Neural cell (in vitro differentiated cells): ENCODE measurements at regions not wholly inside any gene's neighbourhood (a gene's known extent, or its start where the extent isn't known, plus 50 kb on each side); places are given as distances from the start of the nearest gene placed in this dataset.

Experiments
- H2AFZ ChIP-seq: fragments of 200-600, 300-800 bp; sonication (generic), shearing (Covaris generic); 2 replicates; pipeline ENCODE4 v1.6.0; 2014; ENCODE audit warnings: low read depth, mild to moderate bottlenecking, antibody characterized with exemption, low read length, moderate library complexity
- H3F3A ChIP-seq: fragments of 200-600 bp; shearing (Covaris generic); 2 replicates; pipeline ENCODE4 v1.6.1; 2016; ENCODE audit warnings: mild to moderate bottlenecking, moderate library complexity, mixed read lengths, antibody characterized with exemption, low read length; ENCODE audit not compliant: insufficient read depth, poor library complexity, severe bottlenecking
- H3K27ac ChIP-seq: fragments of 200-600, 300-800 bp; sonication (generic), shearing (Covaris generic); 2 replicates; pipeline ENCODE4 v1.5.1; 2014; ENCODE audit warnings: mild to moderate bottlenecking, low read length, moderate library complexity
- H3K27me3 ChIP-seq: fragments of 300-800, 200-600 bp; sonication (generic), shearing (Covaris generic); 2 replicates; pipeline ENCODE4 v1.6.0; 2014; ENCODE audit warnings: mild to moderate bottlenecking, low read depth, low read length, moderate library complexity; ENCODE audit not compliant: insufficient read depth
- H3K36me3 ChIP-seq: fragments of 300-800, 200-600 bp; sonication (generic), shearing (Covaris generic); 2 replicates; pipeline ENCODE4 v1.5.1; 2014; ENCODE audit warnings: mild to moderate bottlenecking, antibody characterized with exemption, low read length, moderate library complexity; ENCODE audit not compliant: insufficient read depth
- H3K4me2 ChIP-seq: fragments of 300-800, 200-600 bp; sonication (generic), shearing (Covaris generic); 2 replicates; pipeline ENCODE4 v1.6.0; 2014; ENCODE audit warnings: mild to moderate bottlenecking, low read length
- H3K4me3 ChIP-seq: fragments of 300-800, 200-600 bp; sonication (generic), shearing (Covaris generic); 2 replicates; pipeline ENCODE4 v1.5.1; 2014; ENCODE audit warnings: mild to moderate bottlenecking, low read length, moderate library complexity
- H3K79me2 ChIP-seq: fragments of 200-600 bp; shearing (Covaris generic); replicated peaks from 2 replicates; pipeline ENCODE4 v1.6.0; 2014; ENCODE audit warnings: mild to moderate bottlenecking, low read length, moderate library complexity; ENCODE audit not compliant: insufficient read depth
- H3K9ac ChIP-seq: fragments of 300-800, 200-600 bp; sonication (generic), shearing (Covaris generic); 2 replicates; pipeline ENCODE4 v1.6.1; 2016; ENCODE audit warnings: mild to moderate bottlenecking, low read length, mixed read lengths
- H3K9me2 ChIP-seq: fragments of 200-600 bp; shearing (Covaris generic); 2 replicates; pipeline ENCODE4 v1.6.1; 2016; ENCODE audit warnings: mild to moderate bottlenecking, low read length, mixed read lengths; ENCODE audit not compliant: insufficient read depth
- H3K9me3 ChIP-seq: fragments of 200-600, 300-800 bp; sonication (generic), shearing (Covaris generic); 2 replicates; pipeline ENCODE4 v1.6.1; 2016; ENCODE audit warnings: mild to moderate bottlenecking, mixed run types, low read length, moderate library complexity, mixed read lengths
- H4K20me1 ChIP-seq: fragments of 200-600 bp; shearing (Covaris generic); 2 replicates; pipeline ENCODE4 v1.6.1; 2016; ENCODE audit warnings: mild to moderate bottlenecking, mixed run types; ENCODE audit not compliant: insufficient read depth
- EP300 ChIP-seq: fragments of 450-650 bp; conservative IDR thresholded peaks from 2 replicates; pipeline ENCODE4 v1.6.1; 2014; ENCODE audit warnings: antibody characterized with exemption, mild to moderate bottlenecking, moderate library complexity; ENCODE audit not compliant: poor library complexity, severe bottlenecking
- EZH2 ChIP-seq: fragments of 200-600, 300-800 bp; shearing (Covaris generic), sonication (generic); IDR thresholded peaks from 2 replicates; pipeline ENCODE4 v1.6.1; 2014; ENCODE audit warnings: antibody characterized with exemption, low read length, borderline replicate concordance, mild to moderate bottlenecking; ENCODE audit not compliant: insufficient read depth, poor library complexity, severe bottlenecking
- MXI1 ChIP-seq: fragments of 450-650 bp; conservative IDR thresholded peaks from 2 replicates; pipeline ENCODE4 v1.6.1; 2014; ENCODE audit warnings: antibody characterized with exemption, mild to moderate bottlenecking; ENCODE audit not compliant: poor library complexity, severe bottlenecking
- POLR2AphosphoS5 ChIP-seq: IDR thresholded peaks from 2 replicates; pipeline ENCODE4 v1.6.1; 2012
- RAD21 ChIP-seq: fragments of 450-650 bp; conservative IDR thresholded peaks from 2 replicates; pipeline ENCODE4 v1.6.1; 2014; ENCODE audit warnings: antibody characterized with exemption, mild to moderate bottlenecking, moderate library complexity
- SMC3 ChIP-seq: fragments of 450-650 bp; conservative IDR thresholded peaks from 2 replicates; pipeline ENCODE4 v1.6.1; 2014; ENCODE audit warnings: antibody characterized with exemption, mild to moderate bottlenecking, moderate library complexity; ENCODE audit not compliant: poor library complexity
- TAF1 ChIP-seq: IDR thresholded peaks from 2 replicates; pipeline ENCODE4 v1.6.1; 2012; ENCODE audit warnings: low read depth
- TF ChIP-seq, protein P1 (sequence below): fragments of 450-650 bp; IDR thresholded peaks from 2 replicates; pipeline ENCODE4 v1.5.1; 2014; ENCODE audit warnings: antibody characterized with exemption, mild to moderate bottlenecking, moderate library complexity; ENCODE audit not compliant: poor library complexity, severe bottlenecking
- TF ChIP-seq, protein P2 (sequence below): IDR thresholded peaks from 2 replicates; pipeline ENCODE4 v1.6.1; 2012; ENCODE audit warnings: borderline replicate concordance

DNA sequence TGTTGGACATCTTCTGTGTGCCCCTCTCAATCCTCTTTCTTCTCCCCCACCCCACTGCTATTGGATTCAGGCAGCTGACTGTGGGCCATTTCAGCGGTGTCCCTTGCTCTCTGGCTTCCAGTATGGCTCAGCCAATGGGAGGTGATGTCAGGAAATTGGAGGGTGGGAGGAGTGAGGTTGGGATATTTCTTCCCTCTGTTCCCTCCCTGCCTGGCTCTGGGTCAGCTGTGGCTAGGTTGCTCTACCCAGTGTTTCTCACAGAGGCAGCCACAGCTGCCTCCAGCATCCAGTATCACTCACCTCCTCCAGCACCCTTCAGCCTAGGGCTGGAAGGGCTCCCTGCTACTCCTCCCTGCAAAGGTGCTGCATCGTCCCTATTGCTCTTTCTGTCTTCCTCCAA is 423.5 kb downstream of the MIAT start:
- Histone ChIP-seq H3K4me3 (no peak overlapping the region), H2AFZ (no peak overlapping the region), H3K79me2 (no peaks in the 10 kb centered on the region), H3K27ac (no peak overlapping the region), H3K9ac (no peak overlapping the region), H3K9me3 (no peaks in the 10 kb centered on the region), H3K9me2 (no peaks in the 10 kb centered on the region), H3K4me2 (no peak overlapping the region), H4K20me1 (no peaks in the 10 kb centered on the region), H3K36me3 (no peaks in the 10 kb centered on the region), H3F3A (no peaks in the 10 kb centered on the region), H3K27me3 (no peaks in the 10 kb centered on the region)
- TF ChIP-seq TAF1 (no peak), RAD21 (no peak), POLR2AphosphoS5 (no peak), SMC3 (no peak), EP300 (no peak), MXI1 (no peak), EZH2 (no peak)
- TF ChIP-seq, protein P1, sequence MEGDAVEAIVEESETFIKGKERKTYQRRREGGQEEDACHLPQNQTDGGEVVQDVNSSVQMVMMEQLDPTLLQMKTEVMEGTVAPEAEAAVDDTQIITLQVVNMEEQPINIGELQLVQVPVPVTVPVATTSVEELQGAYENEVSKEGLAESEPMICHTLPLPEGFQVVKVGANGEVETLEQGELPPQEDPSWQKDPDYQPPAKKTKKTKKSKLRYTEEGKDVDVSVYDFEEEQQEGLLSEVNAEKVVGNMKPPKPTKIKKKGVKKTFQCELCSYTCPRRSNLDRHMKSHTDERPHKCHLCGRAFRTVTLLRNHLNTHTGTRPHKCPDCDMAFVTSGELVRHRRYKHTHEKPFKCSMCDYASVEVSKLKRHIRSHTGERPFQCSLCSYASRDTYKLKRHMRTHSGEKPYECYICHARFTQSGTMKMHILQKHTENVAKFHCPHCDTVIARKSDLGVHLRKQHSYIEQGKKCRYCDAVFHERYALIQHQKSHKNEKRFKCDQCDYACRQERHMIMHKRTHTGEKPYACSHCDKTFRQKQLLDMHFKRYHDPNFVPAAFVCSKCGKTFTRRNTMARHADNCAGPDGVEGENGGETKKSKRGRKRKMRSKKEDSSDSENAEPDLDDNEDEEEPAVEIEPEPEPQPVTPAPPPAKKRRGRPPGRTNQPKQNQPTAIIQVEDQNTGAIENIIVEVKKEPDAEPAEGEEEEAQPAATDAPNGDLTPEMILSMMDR, result no peak
- TF ChIP-seq, protein P2, sequence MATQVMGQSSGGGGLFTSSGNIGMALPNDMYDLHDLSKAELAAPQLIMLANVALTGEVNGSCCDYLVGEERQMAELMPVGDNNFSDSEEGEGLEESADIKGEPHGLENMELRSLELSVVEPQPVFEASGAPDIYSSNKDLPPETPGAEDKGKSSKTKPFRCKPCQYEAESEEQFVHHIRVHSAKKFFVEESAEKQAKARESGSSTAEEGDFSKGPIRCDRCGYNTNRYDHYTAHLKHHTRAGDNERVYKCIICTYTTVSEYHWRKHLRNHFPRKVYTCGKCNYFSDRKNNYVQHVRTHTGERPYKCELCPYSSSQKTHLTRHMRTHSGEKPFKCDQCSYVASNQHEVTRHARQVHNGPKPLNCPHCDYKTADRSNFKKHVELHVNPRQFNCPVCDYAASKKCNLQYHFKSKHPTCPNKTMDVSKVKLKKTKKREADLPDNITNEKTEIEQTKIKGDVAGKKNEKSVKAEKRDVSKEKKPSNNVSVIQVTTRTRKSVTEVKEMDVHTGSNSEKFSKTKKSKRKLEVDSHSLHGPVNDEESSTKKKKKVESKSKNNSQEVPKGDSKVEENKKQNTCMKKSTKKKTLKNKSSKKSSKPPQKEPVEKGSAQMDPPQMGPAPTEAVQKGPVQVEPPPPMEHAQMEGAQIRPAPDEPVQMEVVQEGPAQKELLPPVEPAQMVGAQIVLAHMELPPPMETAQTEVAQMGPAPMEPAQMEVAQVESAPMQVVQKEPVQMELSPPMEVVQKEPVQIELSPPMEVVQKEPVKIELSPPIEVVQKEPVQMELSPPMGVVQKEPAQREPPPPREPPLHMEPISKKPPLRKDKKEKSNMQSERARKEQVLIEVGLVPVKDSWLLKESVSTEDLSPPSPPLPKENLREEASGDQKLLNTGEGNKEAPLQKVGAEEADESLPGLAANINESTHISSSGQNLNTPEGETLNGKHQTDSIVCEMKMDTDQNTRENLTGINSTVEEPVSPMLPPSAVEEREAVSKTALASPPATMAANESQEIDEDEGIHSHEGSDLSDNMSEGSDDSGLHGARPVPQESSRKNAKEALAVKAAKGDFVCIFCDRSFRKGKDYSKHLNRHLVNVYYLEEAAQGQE, result no peak

DNA sequence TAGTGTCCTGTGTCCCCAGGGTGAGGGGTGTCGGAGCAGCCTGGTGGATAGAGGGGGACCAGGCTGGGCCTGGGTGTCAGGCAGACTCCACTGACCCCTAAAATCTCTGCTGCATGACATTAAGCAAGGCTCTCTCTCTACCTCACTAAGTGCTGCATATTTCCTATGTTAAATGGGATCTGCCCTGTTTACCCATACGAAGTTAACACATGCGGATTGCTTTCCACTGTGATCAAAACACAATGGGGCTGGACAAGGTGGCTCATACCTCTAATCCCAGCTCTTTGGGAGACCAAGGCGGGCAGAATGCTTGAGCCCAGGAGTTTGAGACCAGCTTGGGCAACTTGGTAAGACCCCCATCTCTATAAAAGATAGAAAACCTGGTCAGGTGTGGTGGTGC is 426.2 kb downstream of the MIAT start:
- H3F3A ChIP-seq, result no peaks in the 10 kb centered on the region
- H3K79me2 ChIP-seq, result no peaks in the 10 kb centered on the region
- H3K4me3 ChIP-seq, result no peak overlapping the region
- TF ChIP-seq, protein P2, result no peak
- H2AFZ ChIP-seq, result no peak overlapping the region
- H3K9me2 ChIP-seq, result no peaks in the 10 kb centered on the region
- no peaks in the 10 kb centered on the region for H3K9me3 ChIP-seq
- H3K27me3 ChIP-seq, result no peaks in the 10 kb centered on the region
- no peak overlapping the region for H3K4me2 ChIP-seq
- no peaks in the 10 kb centered on the region for H3K36me3 ChIP-seq
- H3K9ac ChIP-seq, result no peak overlapping the region
- H4K20me1 ChIP-seq, result no peaks in the 10 kb centered on the region
- no peak overlapping the region for H3K27ac ChIP-seq
